GM12864 (cell line): ENCODE measurements at regions not wholly inside any gene's neighbourhood (a gene's known extent, or its start where the extent isn't known, plus 50 kb on each side); places are given as distances from the start of the nearest gene placed in this dataset.

ENCODE experiments used
- DNase-seq: peaks from one replicate; pipeline ENCODE4 v3.0.0-alpha.2; 2011; ENCODE audit warnings: low read depth
- H3K4me3 ChIP-seq: 2 replicates; pipeline ENCODE4 v1.5.1; 2011; ENCODE audit warnings: mild to moderate bottlenecking, low read depth, low read length, control low read depth
- TF ChIP-seq, protein P1 (sequence below): IDR thresholded peaks from 2 replicates; pipeline ENCODE4 v1.5.1; 2011; ENCODE audit warnings: low read depth, mild to moderate bottlenecking, moderate library complexity, low read length, control low read depth, inconsistent platforms; ENCODE audit errors: missing control alignments

DNA sequence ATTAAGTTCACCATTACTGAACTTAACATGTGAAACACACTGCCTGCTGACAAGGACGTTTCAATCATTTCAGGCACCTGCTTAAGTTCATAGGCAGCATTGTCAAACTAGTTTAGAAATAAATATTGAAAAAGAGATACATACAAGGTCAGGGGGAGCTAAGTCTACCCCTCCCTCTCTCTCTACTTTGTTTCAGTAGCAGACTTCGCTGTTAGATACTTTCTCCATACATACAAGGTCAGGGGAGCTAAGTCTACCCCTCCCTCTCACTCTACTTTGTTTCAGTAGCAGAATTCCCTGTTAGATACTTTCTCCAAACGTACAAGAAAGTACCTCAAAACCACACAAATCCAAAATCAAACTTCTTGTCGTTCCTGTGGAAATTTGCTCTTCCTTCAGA lies 387.4 kb upstream of the PDE4D start:
- TF ChIP-seq, protein P1, sequence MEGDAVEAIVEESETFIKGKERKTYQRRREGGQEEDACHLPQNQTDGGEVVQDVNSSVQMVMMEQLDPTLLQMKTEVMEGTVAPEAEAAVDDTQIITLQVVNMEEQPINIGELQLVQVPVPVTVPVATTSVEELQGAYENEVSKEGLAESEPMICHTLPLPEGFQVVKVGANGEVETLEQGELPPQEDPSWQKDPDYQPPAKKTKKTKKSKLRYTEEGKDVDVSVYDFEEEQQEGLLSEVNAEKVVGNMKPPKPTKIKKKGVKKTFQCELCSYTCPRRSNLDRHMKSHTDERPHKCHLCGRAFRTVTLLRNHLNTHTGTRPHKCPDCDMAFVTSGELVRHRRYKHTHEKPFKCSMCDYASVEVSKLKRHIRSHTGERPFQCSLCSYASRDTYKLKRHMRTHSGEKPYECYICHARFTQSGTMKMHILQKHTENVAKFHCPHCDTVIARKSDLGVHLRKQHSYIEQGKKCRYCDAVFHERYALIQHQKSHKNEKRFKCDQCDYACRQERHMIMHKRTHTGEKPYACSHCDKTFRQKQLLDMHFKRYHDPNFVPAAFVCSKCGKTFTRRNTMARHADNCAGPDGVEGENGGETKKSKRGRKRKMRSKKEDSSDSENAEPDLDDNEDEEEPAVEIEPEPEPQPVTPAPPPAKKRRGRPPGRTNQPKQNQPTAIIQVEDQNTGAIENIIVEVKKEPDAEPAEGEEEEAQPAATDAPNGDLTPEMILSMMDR = no peak
- no peak overlapping the region for H3K4me3 ChIP-seq
- no peak for DNase-seq

DNA sequence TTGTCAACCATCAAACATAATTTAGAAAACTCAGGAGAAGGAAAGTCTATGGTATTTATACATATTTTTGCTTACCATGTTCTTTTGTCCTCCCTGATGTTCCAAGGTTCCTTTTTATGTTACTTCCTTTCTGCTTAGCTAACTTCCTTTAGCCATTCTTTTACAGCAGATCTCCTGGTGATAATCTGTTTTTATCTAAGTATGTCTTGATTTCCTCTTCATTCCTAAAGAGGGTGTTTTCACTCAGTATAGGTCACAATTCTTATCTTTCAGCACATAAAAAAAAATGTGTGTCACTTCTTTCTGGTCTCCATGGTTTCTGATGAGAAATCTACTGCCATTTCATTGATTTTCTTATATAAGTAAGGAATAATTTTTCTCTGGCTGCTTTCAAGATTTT lies 384.4 kb upstream of the PDE4D start:
- DNase-seq = no peak
- H3K4me3 ChIP-seq = no peak overlapping the region
- TF ChIP-seq, protein P1 = no peak

DNA sequence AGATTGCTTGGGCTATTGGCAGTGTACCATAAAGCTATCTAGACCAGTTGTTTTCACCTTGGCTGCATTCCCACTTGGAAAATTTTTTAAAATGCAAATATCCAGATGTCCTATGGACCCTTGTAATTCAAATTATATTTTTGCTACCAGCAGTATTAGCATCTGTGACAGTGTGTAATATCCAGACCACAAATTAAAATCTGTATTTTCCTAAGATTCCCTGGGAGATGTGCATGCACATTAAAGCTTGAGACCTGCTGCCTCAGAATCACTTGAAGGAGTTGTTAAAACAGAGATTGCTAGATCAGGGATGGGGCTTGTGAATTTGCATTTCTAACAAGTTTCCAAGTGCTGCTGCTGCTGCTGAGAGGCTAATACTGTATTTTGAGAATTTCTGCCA lies 381.2 kb upstream of the PDE4D start:
- H3K4me3 ChIP-seq = no peak overlapping the region
- no peak for DNase-seq
- TF ChIP-seq, protein P1 = no peak

DNA sequence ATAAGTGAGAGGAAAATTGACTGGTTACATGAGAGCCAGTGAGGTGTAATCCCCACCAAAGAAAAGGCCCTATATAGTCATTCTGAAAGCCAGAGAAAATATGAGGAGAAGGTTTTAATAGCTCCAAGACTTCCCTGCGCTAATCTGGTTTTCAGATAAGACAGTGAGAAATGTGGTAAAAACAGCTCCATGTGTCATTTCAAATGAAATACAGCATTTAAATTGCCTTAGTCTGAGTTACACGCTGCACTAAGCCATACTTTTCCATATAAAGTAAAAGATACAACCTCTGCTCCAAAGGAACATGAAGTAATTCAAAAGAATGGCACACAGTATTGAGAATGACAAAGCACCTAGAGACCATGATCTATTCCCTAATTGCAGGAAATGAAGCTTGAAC lies 378.0 kb upstream of the PDE4D start:
- TF ChIP-seq, protein P1 = no peak
- H3K4me3 ChIP-seq = no peak overlapping the region
- DNase-seq = no peak

DNA sequence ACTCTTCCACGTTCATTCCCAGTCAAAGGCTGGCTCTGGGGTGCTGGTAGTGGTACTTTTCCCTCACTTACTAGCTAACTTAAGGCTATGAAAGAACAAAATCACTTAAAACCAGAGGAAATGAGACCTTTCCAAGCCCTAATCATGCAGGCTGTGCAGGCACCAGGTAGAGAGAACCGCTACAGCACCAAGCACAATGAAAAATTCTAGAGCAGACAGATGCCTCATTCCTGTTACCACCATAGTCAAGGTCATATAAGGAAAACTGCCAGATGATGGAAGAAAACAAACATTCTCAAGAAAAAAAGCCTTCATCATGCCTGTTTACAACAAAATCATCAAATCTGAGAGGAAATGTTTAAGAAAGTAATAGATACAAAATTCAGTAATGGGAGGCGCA lies 374.4 kb upstream of the PDE4D start:
- DNase-seq = no peak
- no peak overlapping the region for H3K4me3 ChIP-seq
- TF ChIP-seq, protein P1 = no peak

DNA sequence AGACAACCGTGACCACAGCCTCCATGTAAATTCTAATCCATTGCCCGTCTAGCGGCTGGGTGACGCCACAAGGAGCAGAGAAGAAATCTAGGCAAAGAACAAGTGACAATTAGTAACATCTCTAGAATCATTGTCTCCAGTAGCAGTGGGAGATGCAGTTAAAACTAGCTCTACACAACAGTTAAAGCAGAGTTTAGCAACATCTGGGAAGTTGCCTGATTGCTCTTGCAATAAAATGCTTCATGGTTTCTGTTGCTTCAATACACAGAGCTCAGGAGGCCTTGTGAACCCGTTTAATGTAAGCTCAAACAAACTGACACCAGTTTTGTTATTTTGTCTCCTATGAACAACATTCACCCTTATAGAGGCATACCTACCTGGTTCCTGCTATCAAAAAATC lies 369.8 kb upstream of the PDE4D start:
- TF ChIP-seq, protein P1 = no peak
- no peak overlapping the region for H3K4me3 ChIP-seq
- DNase-seq = no peak

DNA sequence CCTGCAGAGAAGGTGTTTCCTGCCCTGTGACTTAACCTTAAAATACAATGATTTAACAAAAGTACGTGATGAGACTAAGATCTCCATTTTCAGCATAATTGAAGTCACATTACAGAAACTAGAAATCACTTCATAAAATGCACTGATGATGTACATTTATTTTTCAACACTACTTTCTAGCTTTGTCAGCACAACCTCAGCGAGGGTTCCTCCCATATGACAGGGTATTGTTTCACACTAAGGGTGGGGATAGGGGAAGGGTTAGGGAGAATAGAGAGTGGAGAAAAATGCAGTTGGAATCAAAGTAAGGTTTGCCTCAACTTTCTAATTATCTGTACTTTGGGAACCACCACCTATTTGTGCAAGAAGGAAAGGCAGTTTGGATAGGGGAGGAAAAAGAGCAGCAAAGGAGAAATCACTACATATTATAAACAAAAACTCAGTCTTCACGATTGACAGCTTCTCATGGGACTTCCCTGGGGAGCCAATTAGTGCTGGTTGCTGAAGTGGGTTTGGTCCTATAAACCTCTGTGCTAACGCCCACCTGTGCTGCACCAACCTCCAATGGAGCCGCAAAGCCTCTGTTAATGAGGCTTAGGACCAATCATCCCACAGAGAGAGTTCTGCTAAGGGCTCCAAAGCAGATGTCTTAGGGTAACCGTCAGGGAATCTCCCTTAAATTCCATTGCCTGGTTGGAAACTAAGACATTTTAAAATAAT lies 369.2 kb upstream of the PDE4D start:
- no peak for DNase-seq
- TF ChIP-seq, protein P1 = no peak

More for the DNA sequence above, 369.2 kb upstream of the PDE4D start:
- no peak overlapping the region for H3K4me3 ChIP-seq
